Astrocyte (in vitro differentiated cells and primary cell): ENCODE measurements at regions not wholly inside any gene's neighbourhood (a gene's known extent, or its start where the extent isn't known, plus 50 kb on each side); places are given as distances from the start of the nearest gene placed in this dataset.

Experiments
- DNase-seq: peaks from one replicate; pipeline ENCODE4 v3.0.0-alpha.2; 2010; ENCODE audit warnings: low read depth
- FAIRE-seq: peaks from 2 replicates; lab custom pipeline; 2011; peaks lifted over from hg19 to GRCh38; lab: Jason Lieb, UNC
- H2AFZ ChIP-seq: 2 replicates; pipeline ENCODE4 v1.6.0; 2012; ENCODE audit warnings: low read depth, low read length, inconsistent platforms
- H3K27ac ChIP-seq: 2 replicates; pipeline ENCODE4 v1.5.1; 2011; ENCODE audit warnings: low read depth, low read length, inconsistent platforms
- H3K27me3 ChIP-seq: 2 replicates; pipeline ENCODE4 v1.6.0; 2011; ENCODE audit warnings: low read length, inconsistent platforms; ENCODE audit not compliant: insufficient read depth
- H3K36me3 ChIP-seq: 2 replicates; pipeline ENCODE4 v1.5.1; 2011; ENCODE audit warnings: low read length, inconsistent platforms; ENCODE audit not compliant: insufficient read depth
- H3K4me1 ChIP-seq: 2 replicates; pipeline ENCODE4 v1.5.1; 2011; ENCODE audit warnings: low read length, inconsistent platforms; ENCODE audit not compliant: insufficient read depth
- H3K4me2 ChIP-seq: 2 replicates; pipeline ENCODE4 v1.6.0; 2012; ENCODE audit warnings: low read length, inconsistent platforms
- H3K4me3 ChIP-seq: 2 replicates; pipeline ENCODE4 v1.5.1; 2011; ENCODE audit warnings: low read depth, mild to moderate bottlenecking, low read length, inconsistent platforms; ENCODE audit not compliant: insufficient read depth
- H3K79me2 ChIP-seq: 2 replicates; pipeline ENCODE4 v1.6.0; 2012; ENCODE audit warnings: mild to moderate bottlenecking, low read length, inconsistent platforms; ENCODE audit not compliant: insufficient read depth
- H3K9ac ChIP-seq: 2 replicates; pipeline ENCODE4 v1.6.0; 2012; ENCODE audit warnings: mild to moderate bottlenecking, low read length, inconsistent platforms
- H3K9me3 ChIP-seq: 2 replicates; pipeline ENCODE4 v1.5.1; 2012; ENCODE audit warnings: low read depth, mild to moderate bottlenecking, low read length, inconsistent platforms; ENCODE audit not compliant: insufficient read depth
- H4K20me1 ChIP-seq: 2 replicates; pipeline ENCODE4 v1.6.0; 2012; ENCODE audit warnings: low read length, inconsistent platforms; ENCODE audit not compliant: insufficient read depth
- H3K27ac Mint-ChIP-seq: one replicate; pipeline ENCODE4 v1.8.0; 2021; ENCODE audit warnings: mild to moderate bottlenecking, mixed read lengths; ENCODE audit not compliant: unreplicated experiment
- H3K27me3 Mint-ChIP-seq: one replicate; pipeline ENCODE4 v1.8.0; 2021; ENCODE audit warnings: low read depth, mixed read lengths; ENCODE audit not compliant: unreplicated experiment
- H3K36me3 Mint-ChIP-seq: one replicate; pipeline ENCODE4 v1.8.0; 2021; ENCODE audit warnings: low read depth, mixed read lengths; ENCODE audit not compliant: unreplicated experiment
- H3K4me1 Mint-ChIP-seq: one replicate; pipeline ENCODE4 v1.8.0; 2021; ENCODE audit warnings: low read depth, mixed read lengths; ENCODE audit not compliant: unreplicated experiment
- H3K4me3 Mint-ChIP-seq: one replicate; pipeline ENCODE4 v1.8.0; 2021; ENCODE audit warnings: mild to moderate bottlenecking, moderate library complexity, mixed read lengths; ENCODE audit not compliant: unreplicated experiment
- H3K9me3 Mint-ChIP-seq: one replicate; pipeline ENCODE4 v1.8.0; 2021; ENCODE audit warnings: mild to moderate bottlenecking, mixed read lengths; ENCODE audit not compliant: unreplicated experiment
- EZH2 ChIP-seq: IDR thresholded peaks from 2 replicates; pipeline ENCODE4 v1.6.1; 2012; ENCODE audit warnings: mild to moderate bottlenecking, low read length, inconsistent platforms; ENCODE audit not compliant: insufficient read depth
- TF ChIP-seq, protein P1 (sequence below): IDR thresholded peaks from 2 replicates; pipeline ENCODE4 v1.5.1; 2011; ENCODE audit warnings: low read depth, mild to moderate bottlenecking, inconsistent platforms, low read length, moderate library complexity; ENCODE audit not compliant: insufficient read depth

DNA sequence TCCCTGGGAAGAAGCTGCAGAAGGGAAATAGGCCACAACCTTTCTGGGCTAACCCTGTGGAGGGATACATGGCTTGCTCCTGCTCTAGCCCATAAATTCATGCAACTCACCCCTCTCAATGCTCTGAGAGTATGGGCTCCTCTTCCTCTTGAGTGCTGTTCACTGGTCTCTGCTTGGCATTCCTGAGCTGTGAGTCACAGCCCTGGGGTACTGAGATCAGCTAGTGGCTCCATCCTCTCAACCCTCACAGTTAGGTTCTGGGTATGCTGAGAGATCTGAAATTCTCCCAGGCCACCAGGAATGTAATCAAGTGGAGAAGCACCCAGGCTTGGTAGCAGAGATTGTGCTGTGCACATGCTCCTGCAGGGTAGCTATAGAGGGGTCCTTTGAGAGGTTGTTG is 60.6 kb upstream of the SPANXN2 start:
- Histone ChIP-seq H3K36me3 (no peaks in the 10 kb centered on the region), H3K27ac (no peak overlapping the region), H3K4me2 (no peak overlapping the region), H2AFZ (no peak overlapping the region), H3K4me3 (no peak overlapping the region), H3K9ac (no peak overlapping the region), H3K9me3 (no peaks in the 10 kb centered on the region), H3K4me1 (no peaks in the 10 kb centered on the region), H3K27me3 (no peaks in the 10 kb centered on the region), H4K20me1 (no peaks in the 10 kb centered on the region), H3K79me2 (no peaks in the 10 kb centered on the region)
- no peak for TF ChIP-seq EZH2
- TF ChIP-seq, protein P1, sequence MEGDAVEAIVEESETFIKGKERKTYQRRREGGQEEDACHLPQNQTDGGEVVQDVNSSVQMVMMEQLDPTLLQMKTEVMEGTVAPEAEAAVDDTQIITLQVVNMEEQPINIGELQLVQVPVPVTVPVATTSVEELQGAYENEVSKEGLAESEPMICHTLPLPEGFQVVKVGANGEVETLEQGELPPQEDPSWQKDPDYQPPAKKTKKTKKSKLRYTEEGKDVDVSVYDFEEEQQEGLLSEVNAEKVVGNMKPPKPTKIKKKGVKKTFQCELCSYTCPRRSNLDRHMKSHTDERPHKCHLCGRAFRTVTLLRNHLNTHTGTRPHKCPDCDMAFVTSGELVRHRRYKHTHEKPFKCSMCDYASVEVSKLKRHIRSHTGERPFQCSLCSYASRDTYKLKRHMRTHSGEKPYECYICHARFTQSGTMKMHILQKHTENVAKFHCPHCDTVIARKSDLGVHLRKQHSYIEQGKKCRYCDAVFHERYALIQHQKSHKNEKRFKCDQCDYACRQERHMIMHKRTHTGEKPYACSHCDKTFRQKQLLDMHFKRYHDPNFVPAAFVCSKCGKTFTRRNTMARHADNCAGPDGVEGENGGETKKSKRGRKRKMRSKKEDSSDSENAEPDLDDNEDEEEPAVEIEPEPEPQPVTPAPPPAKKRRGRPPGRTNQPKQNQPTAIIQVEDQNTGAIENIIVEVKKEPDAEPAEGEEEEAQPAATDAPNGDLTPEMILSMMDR = no peak
- no peak overlapping the region for H3K27ac Mint-ChIP-seq
- H3K4me3 Mint-ChIP-seq = no peak overlapping the region
- H3K27me3 Mint-ChIP-seq = no peaks in the 10 kb centered on the region
- no peaks in the 10 kb centered on the region for H3K9me3 Mint-ChIP-seq
- FAIRE-seq (no peak), DNase-seq (no peak)
- no peaks in the 10 kb centered on the region for H3K4me1 Mint-ChIP-seq
- H3K36me3 Mint-ChIP-seq = no peaks in the 10 kb centered on the region
